Endothelial cell of umbilical vein (primary cell): ENCODE measurements at regions not wholly inside any gene's neighbourhood (a gene's known extent, or its start where the extent isn't known, plus 50 kb on each side); places are given as distances from the start of the nearest gene placed in this dataset.

ENCODE experiments used
- EZH2 ChIP-seq: IDR thresholded peaks from 2 replicates; pipeline ENCODE4 v1.6.1; 2012; ENCODE audit warnings: borderline replicate concordance, low read depth, mild to moderate bottlenecking, moderate library complexity, low read length, inconsistent platforms; ENCODE audit not compliant: severe bottlenecking
- FOS ChIP-seq: IDR thresholded peaks from 2 replicates; pipeline ENCODE4 v1.6.1; 2011; ENCODE audit warnings: mild to moderate bottlenecking, low read length, moderate library complexity, borderline replicate concordance; ENCODE audit not compliant: insufficient read depth
- JUN ChIP-seq: IDR thresholded peaks from 2 replicates; pipeline ENCODE4 v1.6.1; 2011; ENCODE audit warnings: borderline replicate concordance, low read depth; ENCODE audit not compliant: insufficient read length, insufficient read depth
- MAX ChIP-seq: IDR thresholded peaks from 2 replicates; pipeline ENCODE4 v1.6.1; 2011; ENCODE audit not compliant: insufficient read depth, insufficient read length
- POLR2A ChIP-seq: IDR thresholded peaks from 2 replicates; pipeline ENCODE4 v1.6.1; 2012; ENCODE audit warnings: low read depth, mild to moderate bottlenecking, control low read depth, low read length
- POLR2AphosphoS5 ChIP-seq: IDR thresholded peaks from 2 replicates; pipeline ENCODE4 v1.6.1; 2012; ENCODE audit warnings: low read depth, mild to moderate bottlenecking, control low read depth, low read length, moderate library complexity; ENCODE audit not compliant: insufficient read depth
- TF ChIP-seq, protein P1 (sequence below), 2 donors: IDR thresholded peaks; 1 replicate in 1 of 2; 2 replicates in 1 of 2; pipeline ENCODE4 v1.5.1; 2011; ENCODE audit warnings: low read length in 2 of 2, mild to moderate bottlenecking in 2 of 2, moderate library complexity in 2 of 2, control low read depth in 1 of 2, inconsistent platforms in 1 of 2, low read depth in 1 of 2; ENCODE audit not compliant: insufficient read depth in 1 of 2; ENCODE audit errors: extremely low read depth in 1 of 2

DNA sequence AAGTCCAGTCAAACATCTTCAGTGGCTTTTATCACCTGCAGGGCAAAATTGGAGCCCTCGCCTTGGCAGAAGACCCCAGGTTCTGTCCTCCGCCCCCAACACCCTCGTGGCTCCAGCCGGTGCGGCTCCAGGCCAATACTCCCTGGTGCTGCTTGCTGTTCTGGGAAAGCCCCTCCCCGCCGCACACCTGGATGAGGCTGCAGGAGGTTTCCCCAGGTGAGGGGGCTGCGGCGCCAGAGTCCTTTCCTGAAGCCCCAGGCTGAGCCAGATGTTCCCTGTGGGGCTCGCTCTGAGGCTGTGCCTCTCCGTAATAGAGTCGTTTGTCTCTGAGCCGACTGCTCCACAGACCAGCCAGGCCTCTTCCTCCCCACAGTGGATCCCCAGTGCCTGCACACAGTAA, 375.4 kb upstream of the IRX1 start:
- TF ChIP-seq, protein P1, sequence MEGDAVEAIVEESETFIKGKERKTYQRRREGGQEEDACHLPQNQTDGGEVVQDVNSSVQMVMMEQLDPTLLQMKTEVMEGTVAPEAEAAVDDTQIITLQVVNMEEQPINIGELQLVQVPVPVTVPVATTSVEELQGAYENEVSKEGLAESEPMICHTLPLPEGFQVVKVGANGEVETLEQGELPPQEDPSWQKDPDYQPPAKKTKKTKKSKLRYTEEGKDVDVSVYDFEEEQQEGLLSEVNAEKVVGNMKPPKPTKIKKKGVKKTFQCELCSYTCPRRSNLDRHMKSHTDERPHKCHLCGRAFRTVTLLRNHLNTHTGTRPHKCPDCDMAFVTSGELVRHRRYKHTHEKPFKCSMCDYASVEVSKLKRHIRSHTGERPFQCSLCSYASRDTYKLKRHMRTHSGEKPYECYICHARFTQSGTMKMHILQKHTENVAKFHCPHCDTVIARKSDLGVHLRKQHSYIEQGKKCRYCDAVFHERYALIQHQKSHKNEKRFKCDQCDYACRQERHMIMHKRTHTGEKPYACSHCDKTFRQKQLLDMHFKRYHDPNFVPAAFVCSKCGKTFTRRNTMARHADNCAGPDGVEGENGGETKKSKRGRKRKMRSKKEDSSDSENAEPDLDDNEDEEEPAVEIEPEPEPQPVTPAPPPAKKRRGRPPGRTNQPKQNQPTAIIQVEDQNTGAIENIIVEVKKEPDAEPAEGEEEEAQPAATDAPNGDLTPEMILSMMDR (IDR thresholded peaks at IDR 0.05; ENCODE audit: extremely low read depth in 1 of 2, insufficient read depth in 1 of 2, low read depth in 1 of 2, low read length in 2 of 2): no peak
- TF ChIP-seq EZH2 (no peak), JUN (no peak), MAX (no peak), POLR2A (no peak), FOS (no peak), POLR2AphosphoS5 (no peak)
